Esophagus (tissue), 2 donors: ENCODE measurements at regions not wholly inside any gene's neighbourhood (a gene's known extent, or its start where the extent isn't known, plus 50 kb on each side); places are given as distances from the start of the nearest gene placed in this dataset.
"Not testable (repeated sequence)": the region's sequence is repeated elsewhere in the genome, so short reads cannot be mapped to it uniquely, and the experiment has no call there.

ENCODE experiments used
- H3K27ac ChIP-seq, 2 donors: one replicate each; pipeline ENCODE4 v1.5.1; 2013; ENCODE audit warnings: low read depth in 2 of 2, mild to moderate bottlenecking in 2 of 2, inconsistent platforms in 1 of 2, low read length in 1 of 2, moderate library complexity in 1 of 2
- H3K27me3 ChIP-seq, 2 donors: one replicate each; pipeline ENCODE4 v1.6.1; 2013; ENCODE audit warnings: low read length in 2 of 2, control low read depth in 1 of 2, mild to moderate bottlenecking in 1 of 2; ENCODE audit not compliant: insufficient read depth in 2 of 2, control insufficient read depth in 1 of 2
- H3K36me3 ChIP-seq, 2 donors: one replicate each; pipeline ENCODE4 v1.6.1; 2013; ENCODE audit warnings: low read length in 1 of 2; ENCODE audit not compliant: control insufficient read depth in 2 of 2, insufficient read depth in 2 of 2
- H3K4me1 ChIP-seq, 2 donors: one replicate each; pipeline ENCODE4 v1.6.1; 2013; ENCODE audit warnings: low read length in 1 of 2; ENCODE audit not compliant: control insufficient read depth in 2 of 2, insufficient read depth in 2 of 2
- H3K4me3 ChIP-seq, 2 donors: one replicate each; pipeline ENCODE4 v1.5.1; 2013; ENCODE audit warnings: low read length in 2 of 2, mild to moderate bottlenecking in 2 of 2, low read depth in 1 of 2, moderate library complexity in 1 of 2
- H3K9me3 ChIP-seq, 2 donors: one replicate each; pipeline ENCODE4 v1.6.1; 2013; ENCODE audit warnings: mild to moderate bottlenecking in 2 of 2, low read depth in 1 of 2, low read length in 1 of 2, moderate library complexity in 1 of 2; ENCODE audit not compliant: control insufficient read depth in 2 of 2, insufficient read depth in 1 of 2
- WGBS, 2 donors: extraction: QIAGEN DNeasy Blood & Tissue Kit; methylation state at CpG; one replicate each; pipeline ENCODE4 v1.1.7; 2013; 5-methylcytosine and 5-hydroxymethylcytosine counted together
- donor health status: healthy with polysubstance abuse.
- donor health status: Bipolar disorder and iron deficiency.

DNA sequence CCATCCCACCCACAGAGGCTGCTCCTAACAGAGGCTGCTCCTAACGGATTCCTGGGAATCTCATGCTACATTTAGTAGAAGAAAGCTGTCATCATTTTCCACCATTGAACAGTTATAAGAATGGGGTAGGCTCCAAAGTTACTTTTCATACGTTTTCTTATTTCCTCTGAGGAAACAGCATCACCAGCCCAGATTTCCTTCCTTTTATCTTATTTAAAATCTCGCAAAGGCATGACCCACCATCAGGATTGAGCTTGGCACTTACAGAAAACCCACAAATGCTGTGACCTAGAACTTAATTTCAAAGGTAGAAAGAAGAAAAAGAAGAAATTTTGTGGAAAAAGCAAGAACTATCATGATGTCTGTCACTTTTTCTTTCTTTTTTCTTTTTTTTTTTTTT lies 168.0 kb downstream of the LY86 start:
- Histone ChIP-seq H3K36me3 (no peaks in the 10 kb centered on the region), H3K27ac (no peak overlapping the region), H3K4me1 (no peaks in the 10 kb centered on the region), H3K27me3 (no peaks in the 10 kb centered on the region), H3K9me3 (no peaks in the 10 kb centered on the region), H3K4me3 (no peak overlapping the region)
- WGBS, 2 donors: 76 to 78% methylated on average over 3 of the region's 3 CpGs

DNA sequence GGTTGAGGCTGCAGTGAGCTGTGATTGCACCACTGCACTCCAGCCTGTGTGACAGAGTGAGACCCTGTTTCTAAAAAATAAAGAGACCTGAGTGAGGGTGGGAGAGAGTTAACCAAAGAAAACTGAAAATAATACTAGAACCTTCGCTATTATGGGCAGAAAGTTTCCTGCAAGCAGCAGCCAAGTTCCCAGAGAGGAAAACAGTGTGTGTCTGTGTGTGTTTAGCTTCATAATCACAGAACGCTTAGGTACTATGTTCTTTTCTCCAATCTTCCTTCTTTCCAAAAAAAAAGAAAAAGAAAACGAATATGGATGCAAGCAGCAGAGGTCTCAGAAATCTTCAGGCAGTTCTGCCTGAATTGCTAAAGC lies 170.0 kb downstream of the LY86 start:
- H3K27ac ChIP-seq: no peak overlapping the region
- no peaks in the 10 kb centered on the region for H3K27me3 ChIP-seq
- no peak overlapping the region for H3K4me3 ChIP-seq
- 61 to 75% methylated on average over 3 of the region's 3 CpGs for whole genome bisulfite sequencing, 2 donors
- H3K36me3 ChIP-seq: no peaks in the 10 kb centered on the region
- H3K4me1 ChIP-seq: no peaks in the 10 kb centered on the region
- no peaks in the 10 kb centered on the region for H3K9me3 ChIP-seq

- H3K9me3 ChIP-seq: no peaks in the 10 kb centered on the region
- 49 to 53% methylated on average over 22 of the region's 22 CpGs for WGBS, 2 donors
- no peaks in the 10 kb centered on the region for H3K4me1 ChIP-seq
- no peaks in the 10 kb centered on the region for H3K27me3 ChIP-seq
- no peak overlapping the region for H3K27ac ChIP-seq
- H3K4me3 ChIP-seq: no peak overlapping the region
- no peaks in the 10 kb centered on the region for H3K36me3 ChIP-seq
These were observed 170.6 kb downstream of the LY86 start for GRCh38 chr6:6758915-6759654.

GRCh38 chr6:6760002-6760401 lies 171.5 kb downstream of the LY86 start:
- no peaks in the 10 kb centered on the region for H3K9me3 ChIP-seq
- 89 to 93% methylated on average over 3 of the region's 3 CpGs for WGBS, 2 donors

DNA sequence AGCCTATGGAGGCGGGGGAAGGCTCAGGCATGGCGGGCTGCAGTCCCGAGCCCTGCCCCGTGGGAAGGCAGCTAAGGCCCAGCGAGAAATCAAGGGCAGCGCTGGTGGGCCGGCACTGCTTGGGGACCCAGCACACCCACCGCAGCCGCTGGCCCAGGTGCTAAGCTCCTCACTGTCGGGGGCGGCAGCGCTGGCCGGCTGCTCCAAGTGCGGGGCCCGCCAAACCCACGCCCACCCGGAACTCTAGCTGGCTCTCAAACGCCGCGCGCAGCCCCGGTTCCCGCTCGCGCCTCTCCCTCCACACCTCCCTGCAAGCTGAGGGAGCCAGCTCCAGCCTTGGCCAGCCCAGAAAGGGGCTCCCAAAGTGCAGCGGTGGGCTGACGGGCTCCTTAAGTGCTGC lies 174.0 kb downstream of the LY86 start:
- not testable (repeated sequence) for H3K4me1 ChIP-seq, H3K27me3 ChIP-seq, H3K4me3 ChIP-seq, H3K9me3 ChIP-seq, H3K36me3 ChIP-seq, H3K27ac ChIP-seq
- WGBS, 2 donors: 92 to 97% methylated on average over 27 of the region's 27 CpGs

More at GRCh38 chr6:6760002-6760401, 171.5 kb downstream of the LY86 start:
- Histone ChIP-seq H3K36me3 (no peaks in the 10 kb centered on the region), H3K4me1 (no peaks in the 10 kb centered on the region), H3K4me3 (no peak overlapping the region), H3K27me3 (no peaks in the 10 kb centered on the region), H3K27ac (no peak overlapping the region)

GRCh38 chr6:6764764-6765434 lies 176.4 kb downstream of the LY86 start:
- Histone ChIP-seq H3K27me3 (no peaks in the 10 kb centered on the region), H3K4me3 (no peak overlapping the region), H3K36me3 (no peaks in the 10 kb centered on the region), H3K9me3 (no peaks in the 10 kb centered on the region), H3K27ac (no peak overlapping the region), H3K4me1 (no peaks in the 10 kb centered on the region)
- 75 to 81% methylated on average over 3 of the region's 3 CpGs for WGBS, 2 donors

DNA sequence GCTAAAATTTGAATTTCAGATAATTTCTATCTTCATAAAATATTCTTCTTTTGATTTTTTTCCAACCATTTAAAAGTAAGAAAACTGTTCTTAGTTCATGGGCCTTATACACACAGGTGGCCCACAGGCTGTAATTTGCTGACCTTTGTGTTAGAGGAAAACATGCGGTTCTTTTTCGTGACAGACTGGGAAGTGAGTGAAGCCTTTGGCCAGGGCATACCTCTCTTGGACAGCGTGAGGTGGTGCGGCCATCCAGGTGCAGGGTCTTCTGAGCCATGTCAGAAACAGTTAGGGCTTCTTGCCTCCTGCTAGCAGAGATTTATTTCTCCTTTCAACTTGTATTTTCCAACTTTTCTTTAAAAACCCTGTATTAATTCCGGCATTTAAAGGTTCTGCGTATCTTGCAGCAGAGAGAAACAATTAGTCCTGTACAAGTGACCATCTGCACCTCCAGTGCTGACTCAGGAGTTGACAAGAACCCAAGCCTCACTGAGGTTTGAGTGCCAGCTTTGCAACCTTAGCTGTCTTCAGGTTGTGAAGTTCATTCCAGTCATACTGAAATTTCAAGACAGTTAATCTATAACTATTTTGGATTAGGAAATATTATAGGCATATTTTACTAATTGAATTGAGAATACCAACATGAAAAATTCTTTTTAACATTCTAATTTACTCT lies 177.8 kb downstream of the LY86 start:
- Histone ChIP-seq H3K27me3 (no peaks in the 10 kb centered on the region), H3K36me3 (no peaks in the 10 kb centered on the region), H3K4me1 (no peaks in the 10 kb centered on the region), H3K4me3 (no peak overlapping the region), H3K27ac (no peak overlapping the region), H3K9me3 (no peaks in the 10 kb centered on the region)
- 86 to 94% methylated on average over 6 of the region's 6 CpGs for WGBS, 2 donors

GRCh38 chr6:6769466-6769865 lies 180.9 kb downstream of the LY86 start:
- Histone ChIP-seq H3K27ac (no peak overlapping the region), H3K27me3 (no peaks in the 10 kb centered on the region), H3K36me3 (no peaks in the 10 kb centered on the region), H3K9me3 (no peaks in the 10 kb centered on the region), H3K4me3 (no peak overlapping the region), H3K4me1 (no peaks in the 10 kb centered on the region)
- 98 to 100% methylated on average over 1 of the region's 1 CpG for WGBS, 2 donors

DNA sequence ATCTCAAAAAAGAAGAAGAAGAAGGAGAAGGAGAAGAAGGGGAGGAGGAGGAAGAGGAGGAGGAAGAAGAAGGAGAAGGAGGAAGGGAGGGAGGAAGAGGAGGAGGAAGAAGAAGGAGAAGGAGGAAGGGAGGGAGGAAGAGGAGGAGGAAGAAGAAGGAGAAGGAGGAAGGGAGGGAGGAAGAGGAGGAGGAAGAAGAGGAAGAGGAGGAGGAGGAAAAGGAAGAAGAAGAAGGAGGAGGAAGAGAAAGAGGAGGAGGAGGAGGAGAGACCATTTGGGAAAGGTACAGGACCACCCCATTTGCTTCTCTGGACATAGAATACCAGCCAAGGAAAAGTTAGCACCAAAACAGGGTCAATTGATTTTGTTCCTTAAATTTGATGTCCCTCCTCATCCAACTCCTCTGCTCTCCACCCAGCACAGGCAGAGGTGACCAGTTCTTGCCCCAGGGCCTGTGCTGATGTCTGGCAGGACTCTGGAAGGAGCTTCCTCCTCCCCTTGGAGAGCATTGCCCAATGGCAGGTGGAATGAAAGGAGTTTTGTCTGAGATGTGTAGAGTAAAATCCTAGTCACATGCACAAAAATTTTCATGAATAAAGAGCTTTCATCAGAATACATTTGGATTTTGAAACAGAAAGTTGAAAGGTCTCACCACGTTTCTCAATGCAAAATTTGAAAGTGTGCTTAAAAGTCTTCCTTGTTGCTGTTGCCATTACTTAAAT lies 182.9 kb downstream of the LY86 start:
- no peak overlapping the region for H3K27ac ChIP-seq
- no peaks in the 10 kb centered on the region for H3K36me3 ChIP-seq
- H3K4me3 ChIP-seq: no peak overlapping the region
- H3K4me1 ChIP-seq: no peaks in the 10 kb centered on the region
- no peaks in the 10 kb centered on the region for H3K27me3 ChIP-seq
- WGBS, 2 donors: 53 to 70% methylated on average over 1 of the region's 1 CpG
- H3K9me3 ChIP-seq: no peaks in the 10 kb centered on the region
